ENCODE measurements at regions not wholly inside any gene's neighbourhood (a gene's known extent, or its start where the extent isn't known, plus 50 kb on each side); places are given as distances from the start of the nearest gene placed in this dataset.

GRCh38 chr15:48006031-48006511, 114.7 kb upstream of the SLC24A5 start:
- H3K4me1 ChIP-seq, result no peaks in the 10 kb centered on the region
- no peaks in the 10 kb centered on the region for H3K36me3 ChIP-seq
- no peak for DNase-seq
- TF ChIP-seq, protein P1, sequence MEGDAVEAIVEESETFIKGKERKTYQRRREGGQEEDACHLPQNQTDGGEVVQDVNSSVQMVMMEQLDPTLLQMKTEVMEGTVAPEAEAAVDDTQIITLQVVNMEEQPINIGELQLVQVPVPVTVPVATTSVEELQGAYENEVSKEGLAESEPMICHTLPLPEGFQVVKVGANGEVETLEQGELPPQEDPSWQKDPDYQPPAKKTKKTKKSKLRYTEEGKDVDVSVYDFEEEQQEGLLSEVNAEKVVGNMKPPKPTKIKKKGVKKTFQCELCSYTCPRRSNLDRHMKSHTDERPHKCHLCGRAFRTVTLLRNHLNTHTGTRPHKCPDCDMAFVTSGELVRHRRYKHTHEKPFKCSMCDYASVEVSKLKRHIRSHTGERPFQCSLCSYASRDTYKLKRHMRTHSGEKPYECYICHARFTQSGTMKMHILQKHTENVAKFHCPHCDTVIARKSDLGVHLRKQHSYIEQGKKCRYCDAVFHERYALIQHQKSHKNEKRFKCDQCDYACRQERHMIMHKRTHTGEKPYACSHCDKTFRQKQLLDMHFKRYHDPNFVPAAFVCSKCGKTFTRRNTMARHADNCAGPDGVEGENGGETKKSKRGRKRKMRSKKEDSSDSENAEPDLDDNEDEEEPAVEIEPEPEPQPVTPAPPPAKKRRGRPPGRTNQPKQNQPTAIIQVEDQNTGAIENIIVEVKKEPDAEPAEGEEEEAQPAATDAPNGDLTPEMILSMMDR (IDR thresholded peaks at IDR 0.05), result no peak
- no peak for TF ChIP-seq POLR2A (IDR thresholded peaks at IDR 0.05)
- no peak overlapping the region for H3K4me3 ChIP-seq
- no peaks in the 10 kb centered on the region for H3K27me3 ChIP-seq
- no peak overlapping the region for H3K27ac ChIP-seq
- no peaks in the 10 kb centered on the region for H3K9me3 ChIP-seq

DNA sequence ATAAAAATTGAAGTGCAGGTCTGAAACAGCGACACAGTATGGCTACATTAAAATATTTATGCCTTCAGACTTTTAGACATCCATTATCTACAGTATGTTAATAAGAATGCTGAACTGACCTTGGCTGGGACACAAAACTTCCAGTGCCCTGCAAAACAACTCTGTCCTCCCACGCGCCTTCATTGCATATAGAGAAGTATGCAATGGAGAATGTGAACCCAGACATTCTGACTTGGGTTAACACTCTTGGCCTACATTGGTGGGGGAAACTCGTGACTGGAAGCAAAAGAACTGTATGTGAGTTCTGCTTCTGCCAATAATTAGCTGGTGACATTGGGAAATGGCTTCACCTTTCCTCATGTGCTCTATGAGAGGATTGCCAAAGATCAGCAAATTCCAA, 110.5 kb upstream of the SLC24A5 start:
- no peak for DNase-seq

GRCh38 chr15:48012191-48012590, 108.6 kb upstream of the SLC24A5 start:
- Histone ChIP-seq H3K9me3 (no peaks in the 10 kb centered on the region), H3K4me1 (no peaks in the 10 kb centered on the region), H3K4me3 (no peak overlapping the region), H3K36me3 (no peaks in the 10 kb centered on the region), H3K27me3 (no peaks in the 10 kb centered on the region), H3K27ac (no peak overlapping the region)
- TF ChIP-seq, protein P1 (IDR thresholded peaks at IDR 0.05), result no peak
- TF ChIP-seq POLR2A (IDR thresholded peaks at IDR 0.05), result no peak
- no peak for DNase-seq

More for the DNA sequence above, 110.5 kb upstream of the SLC24A5 start:
- H3K4me1 ChIP-seq, result no peaks in the 10 kb centered on the region
- H3K4me3 ChIP-seq, result no peak overlapping the region
- H3K27ac ChIP-seq, result no peak overlapping the region
- H3K27me3 ChIP-seq, result no peaks in the 10 kb centered on the region
- H3K9me3 ChIP-seq, result no peaks in the 10 kb centered on the region
- no peaks in the 10 kb centered on the region for H3K36me3 ChIP-seq
- TF ChIP-seq, protein P1 (IDR thresholded peaks at IDR 0.05), result no peak
- no peak for TF ChIP-seq POLR2A (IDR thresholded peaks at IDR 0.05)

DNA sequence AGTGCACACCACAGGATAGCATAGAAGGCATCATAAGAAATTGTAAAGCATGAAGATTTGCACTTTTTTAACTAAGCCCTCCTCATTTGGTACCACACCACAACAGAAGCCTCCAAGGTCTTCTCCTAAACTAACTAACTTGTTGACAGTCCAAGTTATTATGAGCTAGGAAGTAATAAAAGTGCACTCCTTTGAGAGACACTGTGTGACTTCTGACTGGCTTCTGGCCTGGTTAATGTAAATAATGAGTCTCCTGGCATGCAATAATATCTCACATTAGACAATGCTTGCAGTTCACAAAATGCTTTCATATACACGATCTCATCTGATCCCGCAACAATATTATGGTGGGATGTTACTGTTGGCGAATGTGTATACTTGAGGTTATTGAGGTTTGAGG, 103.9 kb upstream of the SLC24A5 start:
- no peaks in the 10 kb centered on the region for H3K9me3 ChIP-seq
- DNase-seq, result no peak
- TF ChIP-seq POLR2A (IDR thresholded peaks at IDR 0.05), result no peak
- TF ChIP-seq, protein P1 (IDR thresholded peaks at IDR 0.05), result no peak
- H3K4me3 ChIP-seq, result no peak overlapping the region
- no peaks in the 10 kb centered on the region for H3K27me3 ChIP-seq
- H3K4me1 ChIP-seq, result no peaks in the 10 kb centered on the region
- H3K27ac ChIP-seq, result no peak overlapping the region
- no peaks in the 10 kb centered on the region for H3K36me3 ChIP-seq

DNA sequence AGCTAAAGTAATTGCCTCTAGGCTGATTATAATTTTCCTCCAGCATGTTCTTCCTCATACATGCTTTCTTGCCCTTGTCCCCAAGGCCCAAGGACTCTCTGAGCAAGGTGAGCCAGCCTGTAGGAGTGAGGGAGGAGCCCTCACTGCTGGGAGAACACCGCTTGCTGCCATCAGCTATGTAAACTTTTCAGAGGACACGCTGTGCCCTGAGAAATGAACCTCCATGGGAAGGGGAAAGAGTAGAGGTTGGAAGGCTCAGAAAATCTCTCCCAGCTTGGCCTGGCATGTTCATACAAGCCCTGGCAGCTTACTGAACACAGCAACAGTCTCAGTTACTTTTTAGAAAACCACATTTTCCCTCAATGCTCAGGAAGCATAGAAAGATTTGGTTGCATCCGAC, 103.0 kb upstream of the SLC24A5 start:
- DNase-seq, result no peak
- no peak for TF ChIP-seq POLR2A (IDR thresholded peaks at IDR 0.05)
- TF ChIP-seq, protein P1 (IDR thresholded peaks at IDR 0.05), result no peak
- Histone ChIP-seq H3K9me3 (no peaks in the 10 kb centered on the region), H3K36me3 (no peaks in the 10 kb centered on the region), H3K4me3 (no peak overlapping the region), H3K27me3 (no peaks in the 10 kb centered on the region), H3K27ac (no peak overlapping the region), H3K4me1 (no peaks in the 10 kb centered on the region)

DNA sequence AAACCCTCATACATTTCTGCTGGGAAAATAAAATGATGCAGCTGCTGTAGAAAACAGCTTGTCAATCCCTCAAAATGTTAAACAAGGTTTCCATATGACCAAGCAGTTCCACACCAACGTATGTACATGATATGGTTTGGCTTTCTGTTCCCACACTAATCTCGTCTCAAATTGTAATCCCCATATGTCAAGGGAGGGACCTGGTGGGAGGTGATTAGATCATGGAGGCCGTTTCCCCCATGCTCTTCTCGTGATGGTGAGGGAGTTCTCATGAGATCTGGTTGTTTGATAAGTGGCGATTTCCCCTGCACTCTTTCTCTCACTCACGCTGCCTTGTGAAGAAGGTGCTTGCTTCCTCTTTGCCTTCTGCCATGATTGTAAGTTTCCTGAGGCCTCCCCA, 100.6 kb upstream of the SLC24A5 start:
- Histone ChIP-seq H3K9me3 (no peaks in the 10 kb centered on the region), H3K36me3 (no peaks in the 10 kb centered on the region), H3K27me3 (no peaks in the 10 kb centered on the region), H3K27ac (no peak overlapping the region), H3K4me1 (no peaks in the 10 kb centered on the region), H3K4me3 (no peak overlapping the region)
- DNase-seq, result no peak
- TF ChIP-seq, protein P1 (IDR thresholded peaks at IDR 0.05), result no peak
- no peak for TF ChIP-seq POLR2A (IDR thresholded peaks at IDR 0.05)
